Lung (tissue), 11 donors: ENCODE measurements at regions not wholly inside any gene's neighbourhood (a gene's known extent, or its start where the extent isn't known, plus 50 kb on each side); places are given as distances from the start of the nearest gene placed in this dataset.

Source experiments
- ATAC-seq: fragments of 200-7000 bp; cut with Tn5 transposase; one replicate; pipeline ENCODE4 v1.9.1; 2020; ENCODE audit warnings: moderate number of reproducible peaks; ENCODE audit not compliant: insufficient read depth, low FRiP score
- DNase-seq, 3 donors: peaks; one replicate each; pipeline ENCODE4 v3.0.0-alpha.2; 2013 to 2017
- H3K27ac ChIP-seq, 2 donors: one replicate each; pipeline ENCODE4 v1.5.1; 2013; ENCODE audit warnings: mild to moderate bottlenecking in 2 of 2, moderate library complexity in 2 of 2, control low read depth in 1 of 2, inconsistent platforms in 1 of 2, low read depth in 1 of 2, low read length in 1 of 2
- H3K27me3 ChIP-seq, 3 donors: one replicate each; pipeline ENCODE4 v1.5.1; 2013; ENCODE audit warnings: low read length in 2 of 3; ENCODE audit not compliant: control insufficient read depth in 3 of 3, insufficient read depth in 3 of 3
- H3K36me3 ChIP-seq, 4 donors: one replicate each; pipeline ENCODE4 v1.5.1; 2013; ENCODE audit warnings: low read length in 4 of 4, mild to moderate bottlenecking in 1 of 4, moderate library complexity in 1 of 4; ENCODE audit not compliant: control insufficient read depth in 4 of 4, insufficient read depth in 4 of 4
- H3K4me1 ChIP-seq, 5 donors: one replicate each; pipeline ENCODE4 v1.5.1; 2013; ENCODE audit warnings: low read length in 5 of 5, mild to moderate bottlenecking in 2 of 5, moderate library complexity in 1 of 5; ENCODE audit not compliant: control insufficient read depth in 5 of 5, insufficient read depth in 5 of 5
- H3K4me3 ChIP-seq: one replicate; pipeline ENCODE4 v1.5.1; 2013; ENCODE audit warnings: mild to moderate bottlenecking, control low read depth, moderate library complexity
- H3K9ac ChIP-seq, 2 donors: one replicate each; pipeline ENCODE4 v1.5.1; 2013; ENCODE audit warnings: low read length in 2 of 2, control low read depth in 1 of 2; ENCODE audit not compliant: insufficient read depth in 1 of 2
- H3K9me3 ChIP-seq, 4 donors: one replicate each; pipeline ENCODE4 v1.5.1; 2013; ENCODE audit warnings: low read length in 3 of 4, mild to moderate bottlenecking in 1 of 4, moderate library complexity in 1 of 4; ENCODE audit not compliant: control insufficient read depth in 4 of 4, insufficient read depth in 3 of 4
- WGBS, 2 donors: extraction: QIAGEN DNeasy Blood & Tissue Kit; methylation state at CpG; one replicate each; pipeline ENCODE4 v1.1.7; 2013; 5-methylcytosine and 5-hydroxymethylcytosine counted together
- TF ChIP-seq, protein P1 (sequence below): IDR thresholded peaks from 2 replicates; pipeline ENCODE4 v1.5.1; 2012; ENCODE audit warnings: mild to moderate bottlenecking; ENCODE audit errors: control extremely low read depth, extremely low read depth
- donor health status: control.
- donor health status: control.
- donor health status: Bipolar disorder and iron deficiency.
- donor health status: healthy.
- donor health status: DM: yes; HTN: yes; CAD: no.

DNA sequence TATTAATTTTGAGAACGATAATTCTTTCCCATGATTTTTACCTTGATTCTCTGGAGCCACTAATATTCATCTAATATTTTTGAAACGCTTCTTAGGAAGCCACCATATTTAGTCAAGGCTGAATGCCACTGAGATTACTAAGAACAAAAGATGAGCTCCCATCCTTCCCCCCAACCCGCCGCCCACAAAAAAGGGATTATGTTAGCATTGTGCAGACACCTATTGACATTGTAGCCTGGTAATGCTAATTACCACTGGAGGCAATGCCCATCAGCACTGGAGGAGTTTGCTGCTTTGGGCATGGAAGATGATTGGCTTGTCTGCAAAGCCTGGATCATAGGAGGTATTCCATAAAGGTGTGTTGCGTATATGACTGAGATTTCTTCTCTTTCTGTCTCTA lies 739.1 kb upstream of the WWC1 start:
- Histone ChIP-seq H3K36me3 (no peaks in the 10 kb centered on the region), H3K27ac (no peak overlapping the region), H3K4me3 (no peak overlapping the region), H3K4me1 (peaks cover 0 to 8% (median 0%) of the 10 kb centered on the region in 5 donors), H3K9ac (no peak overlapping the region), H3K27me3 (no peaks in the 10 kb centered on the region), H3K9me3 (no peaks in the 10 kb centered on the region)
- ATAC-seq (no peak), DNase-seq (no peak)
- WGBS, 2 donors, result 90% methylated on average over 5 of the region's 5 CpGs
- TF ChIP-seq, protein P1, sequence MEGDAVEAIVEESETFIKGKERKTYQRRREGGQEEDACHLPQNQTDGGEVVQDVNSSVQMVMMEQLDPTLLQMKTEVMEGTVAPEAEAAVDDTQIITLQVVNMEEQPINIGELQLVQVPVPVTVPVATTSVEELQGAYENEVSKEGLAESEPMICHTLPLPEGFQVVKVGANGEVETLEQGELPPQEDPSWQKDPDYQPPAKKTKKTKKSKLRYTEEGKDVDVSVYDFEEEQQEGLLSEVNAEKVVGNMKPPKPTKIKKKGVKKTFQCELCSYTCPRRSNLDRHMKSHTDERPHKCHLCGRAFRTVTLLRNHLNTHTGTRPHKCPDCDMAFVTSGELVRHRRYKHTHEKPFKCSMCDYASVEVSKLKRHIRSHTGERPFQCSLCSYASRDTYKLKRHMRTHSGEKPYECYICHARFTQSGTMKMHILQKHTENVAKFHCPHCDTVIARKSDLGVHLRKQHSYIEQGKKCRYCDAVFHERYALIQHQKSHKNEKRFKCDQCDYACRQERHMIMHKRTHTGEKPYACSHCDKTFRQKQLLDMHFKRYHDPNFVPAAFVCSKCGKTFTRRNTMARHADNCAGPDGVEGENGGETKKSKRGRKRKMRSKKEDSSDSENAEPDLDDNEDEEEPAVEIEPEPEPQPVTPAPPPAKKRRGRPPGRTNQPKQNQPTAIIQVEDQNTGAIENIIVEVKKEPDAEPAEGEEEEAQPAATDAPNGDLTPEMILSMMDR, result no peak

DNA sequence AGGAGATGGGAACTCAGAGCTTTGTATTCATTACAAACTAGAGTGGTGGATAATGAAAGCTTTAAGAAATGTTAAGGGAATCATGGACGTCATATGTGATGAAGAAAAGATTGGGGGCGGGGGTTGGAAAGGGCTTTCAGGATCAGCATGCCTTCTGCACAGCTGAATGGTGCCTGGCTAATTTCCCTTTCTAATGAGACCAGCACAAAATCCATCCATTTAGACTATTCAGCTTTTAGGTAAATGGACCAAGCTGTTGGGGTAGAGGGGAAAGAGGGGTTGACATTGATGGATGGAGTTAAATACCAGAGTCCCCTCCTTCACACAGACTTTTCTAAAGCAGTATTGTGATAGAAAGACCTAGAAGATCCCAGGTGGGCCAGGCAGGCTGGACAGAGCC lies 737.9 kb upstream of the WWC1 start:
- ATAC-seq (no peak), DNase-seq (no peak)
- Histone ChIP-seq H3K27ac (no peak overlapping the region), H3K4me3 (no peak overlapping the region), H3K9me3 (no peaks in the 10 kb centered on the region), H3K27me3 (no peaks in the 10 kb centered on the region), H3K4me1 (peaks cover 0 to 8% (median 0%) of the 10 kb centered on the region in 5 donors), H3K9ac (no peak overlapping the region), H3K36me3 (no peaks in the 10 kb centered on the region)
- 86 to 95% methylated on average over 2 of the region's 2 CpGs for WGBS, 2 donors
- TF ChIP-seq, protein P1, result no peak

DNA sequence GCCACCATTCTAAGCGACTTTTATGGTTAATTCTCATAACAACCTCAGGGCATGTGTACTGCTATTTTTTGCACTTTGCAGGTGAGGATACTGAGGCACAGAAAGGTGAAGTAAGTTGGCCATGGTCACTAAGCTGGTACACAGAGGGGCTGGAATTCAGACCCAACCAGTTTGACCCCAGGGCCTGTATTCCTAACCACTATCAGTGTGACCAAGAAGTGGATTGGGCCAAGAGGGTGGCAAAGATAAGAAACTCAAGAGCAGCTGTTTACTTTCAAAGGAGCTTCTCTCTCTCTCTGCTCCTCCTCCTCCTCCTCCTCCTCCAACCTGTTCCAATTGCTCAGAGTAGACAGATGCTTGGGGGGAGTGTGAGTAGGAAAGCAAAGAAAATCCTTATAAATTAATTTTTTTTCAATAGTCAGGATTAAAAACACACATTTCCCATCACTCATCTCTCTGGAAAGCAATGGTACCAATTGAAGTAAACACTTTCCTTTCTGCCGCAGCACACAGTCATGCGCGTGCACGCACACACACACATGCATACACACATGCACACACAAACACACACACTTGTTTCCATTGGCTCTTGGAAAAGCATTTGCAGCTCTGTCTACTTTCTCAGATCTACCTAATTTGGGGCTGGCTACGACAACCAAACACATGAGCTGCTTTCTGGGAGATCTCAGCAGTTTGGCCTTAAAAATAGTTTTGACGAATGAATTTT lies 736.7 kb upstream of the WWC1 start:
- Histone ChIP-seq H3K9ac (no peak overlapping the region), H3K36me3 (no peaks in the 10 kb centered on the region), H3K4me3 (no peak overlapping the region), H3K4me1 (no peaks in the 10 kb centered on the region), H3K9me3 (no peaks in the 10 kb centered on the region), H3K27ac (no peak overlapping the region), H3K27me3 (no peaks in the 10 kb centered on the region)
- no peak for DNase-seq
- no peak for ATAC-seq
- 94 to 95% methylated on average over 7 of the region's 7 CpGs for WGBS, 2 donors
- TF ChIP-seq, protein P1, result no peak
